ENCODE measurements at regions not wholly inside any gene's neighbourhood (a gene's known extent, or its start where the extent isn't known, plus 50 kb on each side); places are given as distances from the start of the nearest gene placed in this dataset.

DNA sequence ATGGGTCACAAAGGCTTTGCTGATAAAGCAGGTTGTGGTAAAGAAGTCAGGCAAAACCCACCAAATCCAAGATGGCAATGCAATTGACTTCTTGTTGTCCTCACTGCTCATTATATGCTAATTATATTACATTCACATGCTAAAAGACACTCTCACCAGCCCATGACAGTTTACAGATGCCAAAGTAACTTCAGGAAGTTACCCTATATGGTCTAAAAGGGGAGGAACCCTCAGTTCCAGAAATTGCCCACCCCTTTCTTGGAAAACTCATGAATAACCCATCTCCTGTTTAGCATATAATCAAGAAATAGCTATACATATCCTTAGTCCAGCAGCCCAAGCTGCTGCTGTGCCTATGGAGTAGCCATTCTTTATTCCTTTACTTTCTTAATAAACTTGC is 501.1 kb downstream of the MEI4 start:
- no peak for ATAC-seq
- Histone ChIP-seq H3K9me3 (peaks cover 0 to 21% (median 0%) of the 10 kb centered on the region in 11 donors), H3K27ac (no peak overlapping the region), H3K36me3 (no peaks in the 10 kb centered on the region), H3K27me3 (no peaks in the 10 kb centered on the region), H3K4me1 (no peaks in the 10 kb centered on the region), H3K4me3 (no peak overlapping the region)
- TF ChIP-seq, protein P1, sequence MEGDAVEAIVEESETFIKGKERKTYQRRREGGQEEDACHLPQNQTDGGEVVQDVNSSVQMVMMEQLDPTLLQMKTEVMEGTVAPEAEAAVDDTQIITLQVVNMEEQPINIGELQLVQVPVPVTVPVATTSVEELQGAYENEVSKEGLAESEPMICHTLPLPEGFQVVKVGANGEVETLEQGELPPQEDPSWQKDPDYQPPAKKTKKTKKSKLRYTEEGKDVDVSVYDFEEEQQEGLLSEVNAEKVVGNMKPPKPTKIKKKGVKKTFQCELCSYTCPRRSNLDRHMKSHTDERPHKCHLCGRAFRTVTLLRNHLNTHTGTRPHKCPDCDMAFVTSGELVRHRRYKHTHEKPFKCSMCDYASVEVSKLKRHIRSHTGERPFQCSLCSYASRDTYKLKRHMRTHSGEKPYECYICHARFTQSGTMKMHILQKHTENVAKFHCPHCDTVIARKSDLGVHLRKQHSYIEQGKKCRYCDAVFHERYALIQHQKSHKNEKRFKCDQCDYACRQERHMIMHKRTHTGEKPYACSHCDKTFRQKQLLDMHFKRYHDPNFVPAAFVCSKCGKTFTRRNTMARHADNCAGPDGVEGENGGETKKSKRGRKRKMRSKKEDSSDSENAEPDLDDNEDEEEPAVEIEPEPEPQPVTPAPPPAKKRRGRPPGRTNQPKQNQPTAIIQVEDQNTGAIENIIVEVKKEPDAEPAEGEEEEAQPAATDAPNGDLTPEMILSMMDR (IDR thresholded peaks at IDR 0.05): no peak
- intact Hi-C loops (cut with DNase I): no loop called here
- no peak for DNase-seq

DNA sequence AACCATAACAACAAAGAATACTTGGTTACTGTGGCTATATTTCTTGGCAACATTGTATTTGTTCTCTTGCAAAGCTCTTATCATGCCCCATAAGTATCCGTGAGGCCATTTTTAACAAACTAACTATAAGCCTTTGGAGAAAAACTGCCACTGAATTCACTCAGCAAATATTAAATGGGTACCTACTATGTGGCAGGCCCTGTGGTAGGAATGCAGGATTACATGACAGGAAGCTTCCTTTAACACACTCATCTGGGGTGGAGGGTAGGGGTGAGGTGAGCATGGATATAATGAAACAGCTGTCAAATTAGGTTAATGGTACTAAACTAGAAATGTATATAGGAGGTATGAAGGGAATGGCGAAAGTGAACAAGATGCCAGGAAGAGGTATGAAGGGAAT is 504.8 kb downstream of the MEI4 start:
- H3K9me3 ChIP-seq: peaks cover 0 to 4% (median 0%) of the 10 kb centered on the region in 11 donors
- DNase-seq: no peak
- intact Hi-C loops (cut with DNase I): no loop called here
- TF ChIP-seq, protein P1 (IDR thresholded peaks at IDR 0.05): no peak
- H3K4me1 ChIP-seq: no peaks in the 10 kb centered on the region
- no peaks in the 10 kb centered on the region for H3K36me3 ChIP-seq
- no peaks in the 10 kb centered on the region for H3K27me3 ChIP-seq
- no peak for ATAC-seq
- no peak overlapping the region for H3K4me3 ChIP-seq
- H3K27ac ChIP-seq: no peak overlapping the region
- 77 to 88% methylated on average over 2 of the region's 2 CpGs for WGBS, 2 donors

DNA sequence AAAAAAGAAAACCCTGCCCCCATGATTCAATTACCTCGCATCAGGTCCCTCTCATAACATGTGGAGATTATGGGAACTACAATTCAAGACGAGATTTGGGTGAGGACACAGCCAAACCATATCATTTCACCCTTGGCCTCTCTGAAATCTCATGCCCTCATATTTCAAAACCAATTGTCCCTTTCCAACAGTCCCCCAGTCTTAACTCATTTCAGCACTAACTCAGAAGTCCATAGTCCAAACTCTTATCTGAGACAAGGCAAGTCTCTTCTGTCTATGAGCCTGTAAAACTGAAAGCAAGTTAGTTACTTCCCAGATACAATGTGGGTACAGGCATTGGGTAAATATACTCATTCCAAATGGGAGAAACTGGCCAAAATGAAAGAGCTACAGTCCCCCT is 536.1 kb downstream of the MEI4 start:
- DNase-seq (no peak), ATAC-seq (no peak)
- no peak overlapping the region for H3K27ac ChIP-seq
- peaks cover 0 to 16% (median 0%) of the 10 kb centered on the region in 11 donors for H3K9me3 ChIP-seq
- 70 to 77% methylated on average over 2 of the region's 2 CpGs for WGBS, 2 donors
- TF ChIP-seq, protein P1 (IDR thresholded peaks at IDR 0.05): no peak
- intact Hi-C loops (cut with DNase I): no loop called here
- H3K36me3 ChIP-seq: no peaks in the 10 kb centered on the region
- H3K27me3 ChIP-seq: no peaks in the 10 kb centered on the region
- no peak overlapping the region for H3K4me3 ChIP-seq
- H3K4me1 ChIP-seq: no peaks in the 10 kb centered on the region

DNA sequence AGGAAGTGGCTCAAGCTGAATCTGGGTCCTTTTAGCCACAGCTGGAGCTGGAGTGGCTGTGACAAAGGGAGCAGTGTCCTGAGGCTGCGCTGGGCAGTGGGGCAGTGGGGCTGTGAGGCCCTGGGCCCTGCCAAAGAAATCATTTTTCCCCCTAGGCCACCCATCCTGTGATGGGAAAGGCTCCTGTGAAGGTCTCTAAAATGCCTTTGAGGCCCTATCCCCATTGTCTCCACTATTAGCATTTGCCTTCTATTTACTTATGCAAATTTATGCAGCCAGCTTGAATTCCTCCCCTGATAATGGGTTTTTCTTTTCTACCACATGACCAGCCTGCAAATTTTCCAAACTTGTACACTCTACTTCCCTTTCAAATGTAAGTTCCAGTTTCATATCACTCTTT is 539.2 kb downstream of the MEI4 start:
- TF ChIP-seq, protein P1 (IDR thresholded peaks at IDR 0.05): no peak
- Histone ChIP-seq H3K36me3 (no peaks in the 10 kb centered on the region), H3K4me3 (no peak overlapping the region), H3K4me1 (no peaks in the 10 kb centered on the region), H3K27me3 (no peaks in the 10 kb centered on the region), H3K27ac (no peak overlapping the region), H3K9me3 (peaks cover 0 to 9% (median 0%) of the 10 kb centered on the region in 11 donors)
- DNase-seq: no peak
- intact Hi-C loops (cut with DNase I): no loop called here
- ATAC-seq: no peak
- WGBS, 2 donors: 39% methylated on average over 1 of the region's 1 CpG

DNA sequence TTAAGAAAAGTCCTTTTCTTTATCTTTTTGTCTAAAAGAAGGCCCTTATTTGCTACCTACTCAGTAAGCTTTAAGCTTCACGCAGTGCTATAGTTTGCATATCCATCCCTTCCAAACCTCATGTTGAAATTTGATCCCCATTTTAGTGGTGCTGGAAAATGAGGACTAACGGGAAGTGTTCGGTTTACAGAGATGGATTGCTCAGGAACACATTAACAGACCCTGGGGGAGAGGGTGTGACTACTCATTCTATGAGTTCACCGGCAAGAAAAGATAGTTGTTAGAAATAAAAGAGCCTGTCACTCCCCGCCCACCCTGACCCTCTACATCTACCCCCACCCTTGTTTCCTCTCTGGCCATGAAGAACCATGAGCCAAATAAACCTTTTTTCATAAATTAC is 546.2 kb downstream of the MEI4 start:
- ATAC-seq: no peak
- Histone ChIP-seq H3K36me3 (no peaks in the 10 kb centered on the region), H3K4me3 (no peak overlapping the region), H3K9me3 (no peaks in the 10 kb centered on the region), H3K27me3 (no peaks in the 10 kb centered on the region), H3K27ac (no peak overlapping the region), H3K4me1 (no peaks in the 10 kb centered on the region)
- intact Hi-C loops (cut with DNase I): no loop called here
- TF ChIP-seq, protein P1 (IDR thresholded peaks at IDR 0.05): no peak
- WGBS, 2 donors: 63 to 67% methylated on average over 5 of the region's 5 CpGs
- no peak for DNase-seq
